ENCODE measurements at regions not wholly inside any gene's neighbourhood (a gene's known extent, or its start where the extent isn't known, plus 50 kb on each side); places are given as distances from the start of the nearest gene placed in this dataset.

DNA sequence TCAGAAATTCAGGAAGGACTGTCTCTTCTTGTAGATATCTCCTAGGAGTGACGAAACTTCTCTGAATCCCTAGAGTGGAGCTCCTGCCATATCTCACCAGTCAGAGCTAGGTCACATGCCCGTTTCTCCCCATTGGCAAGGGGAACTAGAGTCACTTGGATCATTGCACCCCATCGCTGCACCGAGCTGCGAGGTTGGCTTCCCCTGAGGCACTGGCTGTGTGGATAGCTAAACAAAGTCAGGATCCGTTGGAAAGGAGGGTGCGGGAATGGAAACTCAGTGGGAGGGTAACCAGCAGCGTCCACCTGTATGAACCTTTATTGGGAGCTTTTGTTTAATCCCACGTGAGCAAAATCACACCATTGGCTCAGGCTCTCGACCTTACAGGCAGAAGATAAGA is 283.8 kb downstream of the BRD1 start:
- H3K4me3 ChIP-seq (ENCODE audit: low read depth, low read length), result no peak overlapping the region
- FAIRE-seq (peak; percentile 64), DNase-seq (ENCODE audit: low read depth) (no peak)
- H3K27me3 ChIP-seq (ENCODE audit: control insufficient read depth, insufficient read depth, low read length), result no peaks in the 10 kb centered on the region
- no peaks in the 10 kb centered on the region for H3K36me3 ChIP-seq (ENCODE audit: control insufficient read depth, insufficient read depth, low read length)
- TF ChIP-seq, protein P1, sequence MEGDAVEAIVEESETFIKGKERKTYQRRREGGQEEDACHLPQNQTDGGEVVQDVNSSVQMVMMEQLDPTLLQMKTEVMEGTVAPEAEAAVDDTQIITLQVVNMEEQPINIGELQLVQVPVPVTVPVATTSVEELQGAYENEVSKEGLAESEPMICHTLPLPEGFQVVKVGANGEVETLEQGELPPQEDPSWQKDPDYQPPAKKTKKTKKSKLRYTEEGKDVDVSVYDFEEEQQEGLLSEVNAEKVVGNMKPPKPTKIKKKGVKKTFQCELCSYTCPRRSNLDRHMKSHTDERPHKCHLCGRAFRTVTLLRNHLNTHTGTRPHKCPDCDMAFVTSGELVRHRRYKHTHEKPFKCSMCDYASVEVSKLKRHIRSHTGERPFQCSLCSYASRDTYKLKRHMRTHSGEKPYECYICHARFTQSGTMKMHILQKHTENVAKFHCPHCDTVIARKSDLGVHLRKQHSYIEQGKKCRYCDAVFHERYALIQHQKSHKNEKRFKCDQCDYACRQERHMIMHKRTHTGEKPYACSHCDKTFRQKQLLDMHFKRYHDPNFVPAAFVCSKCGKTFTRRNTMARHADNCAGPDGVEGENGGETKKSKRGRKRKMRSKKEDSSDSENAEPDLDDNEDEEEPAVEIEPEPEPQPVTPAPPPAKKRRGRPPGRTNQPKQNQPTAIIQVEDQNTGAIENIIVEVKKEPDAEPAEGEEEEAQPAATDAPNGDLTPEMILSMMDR (IDR thresholded peaks at IDR 0.05; ENCODE audit: insufficient read depth, low read length, severe bottlenecking), result no peak

DNA sequence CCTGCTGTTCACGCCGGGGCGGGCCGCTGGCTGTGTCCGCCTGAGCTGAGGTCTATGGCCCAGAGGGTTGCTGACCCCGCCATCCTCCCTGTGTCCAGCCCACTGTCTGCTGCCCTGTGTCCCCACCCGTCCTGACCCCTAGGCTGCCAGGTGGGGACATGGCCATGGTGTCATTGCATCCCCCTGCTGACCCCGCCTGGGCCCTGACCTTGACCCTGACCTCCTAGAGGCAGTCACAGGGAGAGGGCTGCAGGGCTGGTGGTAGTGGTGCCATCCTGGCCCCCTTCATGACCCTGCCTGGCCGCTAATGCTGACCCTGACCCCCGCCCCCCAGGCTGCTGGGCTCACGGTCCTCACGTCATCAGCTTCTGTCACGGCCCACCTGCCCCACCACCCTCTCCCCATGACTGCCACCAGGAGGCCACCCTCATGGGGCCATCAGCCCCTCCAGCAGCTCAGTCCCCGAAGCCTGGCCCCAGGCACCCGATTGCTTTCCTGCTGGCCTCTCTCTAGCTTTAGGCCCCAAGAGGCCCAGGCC is 285.9 kb downstream of the BRD1 start:
- H3K36me3 ChIP-seq (ENCODE audit: control insufficient read depth, insufficient read depth, low read length), result no peaks in the 10 kb centered on the region
- FAIRE-seq (no peak), DNase-seq (ENCODE audit: low read depth) (no peak)
- no peaks in the 10 kb centered on the region for H3K27me3 ChIP-seq (ENCODE audit: control insufficient read depth, insufficient read depth, low read length)
- TF ChIP-seq, protein P1 (IDR thresholded peaks at IDR 0.05; ENCODE audit: insufficient read depth, low read length, severe bottlenecking), result no peak
- no peak overlapping the region for H3K4me3 ChIP-seq (ENCODE audit: low read depth, low read length)

DNA sequence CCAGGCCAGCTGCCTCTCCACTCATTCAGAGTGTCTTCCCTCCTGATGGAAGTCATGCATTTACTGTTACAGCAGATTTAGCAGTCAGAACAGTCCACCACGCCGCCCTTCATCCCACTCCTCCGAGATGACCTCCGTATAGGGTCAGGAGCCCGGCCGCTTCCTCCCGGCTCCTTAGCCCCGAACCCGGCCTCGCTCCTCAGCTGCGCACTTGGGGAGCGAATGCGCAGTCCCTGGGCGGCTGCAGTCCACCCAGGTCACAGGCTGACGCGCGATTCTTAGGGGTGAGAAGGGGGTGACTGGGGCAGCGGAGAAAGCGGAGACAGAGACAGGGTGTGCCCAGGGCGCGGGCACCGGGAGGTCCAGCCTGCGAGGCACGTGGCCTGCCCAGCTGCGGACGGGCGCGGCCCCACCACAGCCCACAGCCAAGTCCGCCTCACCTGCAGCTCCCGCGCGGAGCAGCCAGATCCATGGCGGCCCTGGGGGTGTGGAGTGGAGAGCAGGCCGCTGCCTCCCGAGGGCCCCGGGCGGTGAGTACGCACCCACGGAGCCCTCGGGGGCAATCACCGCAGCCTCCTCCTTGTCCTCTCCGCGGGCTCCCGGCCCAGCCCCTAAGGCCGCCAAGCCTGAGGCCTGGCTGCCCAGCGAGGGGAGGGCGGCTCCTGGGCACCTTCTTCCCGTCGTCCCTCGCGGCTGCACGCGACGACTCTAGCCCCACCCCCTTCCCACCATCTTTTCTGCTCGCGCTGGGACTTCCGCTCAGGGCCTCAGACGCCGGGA is 286.6 kb downstream of the BRD1 start:
- Histone ChIP-seq H3K4me3 (ENCODE audit: low read depth, low read length) (no peak overlapping the region), H3K36me3 (ENCODE audit: control insufficient read depth, insufficient read depth, low read length) (no peaks in the 10 kb centered on the region), H3K27me3 (ENCODE audit: control insufficient read depth, insufficient read depth, low read length) (no peaks in the 10 kb centered on the region)
- TF ChIP-seq, protein P1 (IDR thresholded peaks at IDR 0.05; ENCODE audit: insufficient read depth, low read length, severe bottlenecking), result no peak
- DNase-seq (ENCODE audit: low read depth), result no peak
- FAIRE-seq, result no peak

DNA sequence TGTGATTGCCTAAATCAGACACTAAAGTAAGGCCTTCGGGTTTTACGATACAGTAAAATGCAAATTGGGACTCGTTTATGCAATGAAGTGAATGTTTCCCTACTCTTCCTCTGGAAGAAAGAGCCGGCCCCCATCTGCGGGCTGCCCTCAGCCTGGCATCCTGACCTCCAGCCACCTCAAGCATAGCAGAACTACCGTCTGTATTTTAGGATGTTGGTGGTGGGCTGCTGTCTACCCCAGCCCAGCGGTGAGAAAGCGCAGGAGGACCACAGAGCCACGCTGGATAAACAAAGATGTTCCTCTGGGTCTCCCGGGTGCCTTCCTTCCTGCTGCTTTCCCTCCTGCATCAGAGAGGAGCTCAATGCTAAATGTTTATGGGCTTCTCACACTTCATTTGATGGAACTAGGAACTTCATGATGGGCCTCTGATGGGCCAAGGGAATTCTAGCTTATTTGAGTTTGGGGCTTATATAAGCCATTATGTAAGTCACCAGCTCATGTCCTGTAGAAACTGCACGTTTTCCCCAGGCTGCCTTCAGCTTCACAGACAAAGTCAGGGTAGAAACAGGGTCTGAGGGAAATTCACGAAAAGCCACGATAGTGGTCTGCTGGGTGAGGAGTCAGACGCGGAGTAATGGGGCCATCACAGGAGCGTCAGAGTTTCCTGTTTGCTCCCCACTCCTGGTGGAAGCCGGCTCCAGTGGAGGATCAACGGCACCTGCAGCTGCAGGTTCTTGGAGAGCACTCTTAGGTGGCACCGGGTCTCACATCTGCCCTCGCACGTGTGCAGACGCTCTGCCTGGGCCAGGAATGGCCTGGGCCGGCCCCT is 287.4 kb downstream of the BRD1 start:
- Histone ChIP-seq H3K36me3 (ENCODE audit: control insufficient read depth, insufficient read depth, low read length) (no peaks in the 10 kb centered on the region), H3K27me3 (ENCODE audit: control insufficient read depth, insufficient read depth, low read length) (no peaks in the 10 kb centered on the region), H3K4me3 (ENCODE audit: low read depth, low read length) (no peak overlapping the region)
- FAIRE-seq (no peak), DNase-seq (ENCODE audit: low read depth) (no peak)
- TF ChIP-seq, protein P1 (IDR thresholded peaks at IDR 0.05; ENCODE audit: insufficient read depth, low read length, severe bottlenecking), result no peak

DNA sequence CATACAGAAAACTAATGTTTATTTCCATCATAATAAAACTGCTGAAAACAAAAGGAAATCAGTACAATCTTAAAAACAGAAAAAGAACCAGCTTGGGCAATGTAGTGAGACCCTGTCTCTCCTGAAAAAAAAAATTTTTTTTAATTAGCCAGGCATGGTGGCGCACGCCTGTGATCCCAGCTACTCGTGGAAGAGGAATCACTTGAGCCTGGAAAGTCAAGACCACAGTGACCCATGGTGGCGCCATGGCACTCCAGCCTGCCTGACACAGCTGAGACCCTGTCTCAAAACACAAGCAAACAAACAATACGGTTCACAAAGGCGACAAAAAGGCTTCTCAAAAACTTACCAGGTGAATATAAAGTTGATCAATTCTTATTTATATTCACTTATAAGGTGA is 289.7 kb downstream of the BRD1 start:
- TF ChIP-seq, protein P1 (IDR thresholded peaks at IDR 0.05; ENCODE audit: insufficient read depth, low read length, severe bottlenecking), result no peak
- Histone ChIP-seq H3K27me3 (ENCODE audit: control insufficient read depth, insufficient read depth, low read length) (no peaks in the 10 kb centered on the region), H3K36me3 (ENCODE audit: control insufficient read depth, insufficient read depth, low read length) (no peaks in the 10 kb centered on the region), H3K4me3 (ENCODE audit: low read depth, low read length) (no peak overlapping the region)
- FAIRE-seq, result no peak
- no peak for DNase-seq (ENCODE audit: low read depth)

Measured in bronchial epithelial cell (primary cell).